SW480 (cell line): ENCODE measurements at regions not wholly inside any gene's neighbourhood (a gene's known extent, or its start where the extent isn't known, plus 50 kb on each side); places are given as distances from the start of the nearest gene placed in this dataset.

Source experiments
- DNase-seq: peaks from one replicate; pipeline ENCODE4 v3.0.0-alpha.2; 2016; ENCODE audit warnings: low spot score

DNA sequence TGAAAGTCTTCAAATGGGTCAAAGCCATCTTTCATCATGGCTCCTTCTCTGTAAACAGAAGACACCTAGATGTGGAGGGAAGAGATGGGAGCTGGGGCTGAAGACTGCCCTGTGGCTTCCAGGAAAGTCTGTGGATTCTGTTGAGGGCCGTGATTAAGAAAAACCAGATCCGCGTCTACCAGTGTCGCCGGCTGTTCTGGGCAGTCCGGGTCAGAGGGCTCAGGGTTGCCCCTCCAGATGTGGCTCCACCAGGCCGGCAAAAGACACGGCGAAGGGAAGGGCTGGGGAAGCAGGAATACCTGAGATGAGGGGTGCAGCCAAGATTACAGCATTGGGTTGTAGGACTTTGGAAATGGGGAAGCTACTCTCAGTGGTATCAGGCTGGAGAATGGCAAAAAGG lies 162.6 kb downstream of the RHOU start:
- no peak for DNase-seq

DNA sequence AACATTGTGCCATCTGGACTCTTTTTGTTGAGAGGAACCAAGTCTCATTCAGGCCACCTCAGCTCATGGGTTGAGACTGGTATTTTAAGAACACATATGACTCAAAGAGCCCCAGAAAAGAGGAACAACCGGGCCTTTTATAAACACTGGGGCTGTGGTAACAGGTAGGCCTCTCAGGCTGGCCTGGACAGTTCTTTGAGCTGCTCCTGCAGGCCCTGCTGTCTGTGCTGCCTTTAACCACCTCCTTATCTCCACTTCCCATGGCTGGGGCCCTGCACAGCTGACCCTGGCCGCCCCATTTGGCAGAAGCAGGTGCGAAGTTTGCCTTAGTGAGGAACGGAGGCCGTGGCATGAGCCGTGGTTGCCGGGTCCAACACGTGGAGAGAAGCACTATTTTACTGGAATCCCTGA lies 163.3 kb downstream of the RHOU start:
- no peak for DNase-seq

DNA sequence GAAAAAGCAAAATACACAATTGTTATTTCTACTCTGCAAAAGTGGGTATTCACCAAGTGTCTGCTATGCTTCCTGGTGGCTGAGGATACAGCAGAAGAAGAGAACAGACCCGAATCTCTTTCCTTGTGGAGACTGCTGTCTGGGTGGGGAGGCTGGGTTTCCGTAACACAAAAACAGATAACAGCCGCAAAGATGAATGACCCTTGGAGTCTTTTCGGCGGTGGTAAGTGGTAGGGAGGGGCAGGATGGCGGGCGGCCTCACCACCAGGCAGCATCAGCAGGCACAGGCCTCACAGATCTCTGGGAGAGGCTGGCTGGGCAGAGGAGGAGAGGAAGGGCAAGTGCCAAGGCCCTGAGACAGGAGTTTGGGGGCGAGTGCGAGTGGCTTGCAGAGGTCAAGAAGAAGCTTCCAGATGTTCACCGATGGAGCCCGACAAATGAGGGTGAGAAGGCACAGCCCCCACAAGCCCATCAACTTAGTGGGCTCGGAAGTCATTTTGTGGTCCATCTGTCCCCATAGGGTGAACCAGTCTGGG lies 164.2 kb downstream of the RHOU start:
- DNase-seq, result no peak

DNA sequence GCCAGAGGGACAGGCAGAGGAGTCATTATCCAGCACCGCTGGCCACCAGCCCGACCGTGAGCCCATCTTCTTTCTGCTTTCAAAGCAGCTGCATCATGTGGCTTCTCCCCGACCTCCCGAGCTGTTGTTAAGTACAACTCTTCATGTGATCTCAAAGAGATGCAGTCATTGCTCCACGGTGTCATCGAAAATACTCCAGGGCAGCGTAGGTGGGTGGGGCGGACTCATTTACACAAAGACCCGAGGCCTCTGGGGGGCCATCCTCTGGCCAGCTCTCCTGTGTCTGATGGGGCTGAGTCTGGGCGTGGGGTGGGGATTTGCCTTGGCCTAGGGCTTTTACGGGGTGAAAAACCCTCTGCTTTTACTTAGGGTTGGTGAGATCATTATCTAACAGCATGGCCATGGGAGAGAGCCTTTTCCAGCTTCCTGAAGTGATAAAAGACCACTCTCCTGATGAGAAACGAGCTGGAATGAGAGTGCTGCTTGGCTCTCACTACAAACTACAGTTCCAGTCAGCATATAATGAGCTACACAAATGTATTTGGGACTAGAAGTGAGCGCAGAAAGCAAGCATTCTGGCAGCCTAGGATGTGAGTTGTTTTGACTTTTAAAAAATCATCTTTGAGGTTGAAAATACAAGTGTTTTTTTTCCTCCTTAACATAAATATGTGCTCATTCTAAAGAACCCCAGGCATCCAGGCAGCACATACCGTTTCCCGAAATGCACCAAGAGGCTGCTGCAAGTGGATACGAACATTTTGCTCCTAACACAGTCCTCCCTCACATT lies 165.0 kb downstream of the RHOU start:
- DNase-seq, result no peak

DNA sequence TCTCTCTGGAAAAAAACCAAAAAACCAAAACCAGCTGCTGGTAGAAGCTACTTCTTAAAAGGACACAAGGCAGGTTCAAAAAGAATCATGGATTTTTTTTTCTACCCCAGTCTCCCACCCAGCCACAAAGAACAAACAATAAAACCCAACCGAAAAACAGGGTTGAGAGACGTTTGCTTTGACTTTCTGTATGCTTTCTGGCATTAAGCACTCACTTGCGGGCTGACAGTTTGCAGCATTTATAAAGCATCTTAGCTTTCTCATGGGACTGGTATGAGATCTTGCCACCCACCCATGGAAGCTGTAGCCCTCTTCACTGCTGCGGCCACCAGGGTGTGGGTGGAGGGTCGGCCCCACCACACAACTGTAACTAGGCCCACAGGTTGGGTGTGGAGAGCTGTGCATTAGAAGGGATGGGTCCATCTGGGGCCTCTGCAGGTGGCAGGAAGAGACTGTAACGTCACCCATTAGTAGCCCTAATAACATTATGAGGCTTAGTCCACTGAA lies 165.7 kb downstream of the RHOU start:
- DNase-seq, result no peak

DNA sequence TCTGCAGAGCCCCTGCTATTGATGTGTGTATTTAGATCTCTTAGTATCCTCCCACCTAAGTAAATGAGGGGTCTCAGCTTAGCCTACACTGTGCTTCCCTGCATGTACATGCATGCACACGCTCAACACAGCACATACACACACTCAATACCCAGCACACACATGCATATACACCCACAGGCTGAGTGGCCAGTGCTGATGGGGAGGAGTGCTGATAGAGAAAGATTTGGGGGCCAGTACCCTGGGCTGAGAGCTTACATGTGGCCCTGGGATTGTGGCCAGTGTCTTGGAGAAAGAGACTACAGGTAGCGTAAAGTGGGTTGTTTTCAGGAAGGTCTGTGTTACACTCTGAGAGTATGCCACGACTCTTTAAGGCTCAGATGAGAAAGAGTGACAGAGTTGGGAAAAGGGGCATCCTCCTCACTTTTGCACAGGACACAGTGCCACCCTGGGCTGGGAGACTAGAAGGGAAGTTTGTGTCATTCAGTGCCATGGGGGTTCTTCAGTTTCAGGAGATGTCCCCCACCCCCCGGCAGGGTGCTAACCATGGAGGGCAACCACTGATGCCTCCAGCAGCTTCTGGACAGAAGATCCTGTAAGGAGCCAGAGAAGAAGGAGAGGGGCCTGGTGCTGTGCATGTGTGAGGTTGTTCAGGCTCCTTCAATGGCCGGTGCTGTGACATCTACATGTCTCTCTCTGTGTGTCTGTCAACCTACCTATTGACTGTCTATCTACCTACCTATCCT lies 166.8 kb downstream of the RHOU start:
- no peak for DNase-seq

DNA sequence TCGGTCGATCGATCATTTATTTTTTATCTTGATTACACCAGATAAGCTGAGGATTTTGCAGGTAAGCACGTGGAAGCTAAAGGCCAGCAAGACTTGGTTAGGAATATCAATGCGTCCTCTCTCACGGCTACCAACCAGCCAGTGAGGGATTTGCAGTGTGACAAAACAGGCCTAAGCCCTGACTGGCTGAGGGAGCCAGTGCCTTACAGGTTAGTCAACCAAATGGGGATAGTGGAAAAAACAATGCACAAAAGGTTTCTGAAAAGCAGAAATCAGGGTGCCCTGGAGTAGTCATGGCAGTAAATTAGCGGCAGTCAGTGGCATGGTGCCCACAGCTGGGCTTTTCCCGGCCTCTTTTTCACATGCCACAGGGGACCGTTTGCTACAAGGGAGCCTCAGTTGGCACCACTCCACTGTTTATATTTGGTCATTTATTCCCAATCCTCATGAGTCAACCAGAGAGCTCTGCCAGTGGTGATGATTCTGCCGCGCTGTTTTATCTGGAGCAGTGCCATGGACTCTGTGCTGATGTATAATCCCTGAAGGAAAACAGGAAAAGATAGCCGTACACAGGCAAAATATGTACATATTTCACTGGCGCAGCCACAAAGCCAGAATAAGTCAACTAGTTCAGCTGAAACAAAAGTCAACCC lies 167.6 kb downstream of the RHOU start:
- DNase-seq, result no peak

DNA sequence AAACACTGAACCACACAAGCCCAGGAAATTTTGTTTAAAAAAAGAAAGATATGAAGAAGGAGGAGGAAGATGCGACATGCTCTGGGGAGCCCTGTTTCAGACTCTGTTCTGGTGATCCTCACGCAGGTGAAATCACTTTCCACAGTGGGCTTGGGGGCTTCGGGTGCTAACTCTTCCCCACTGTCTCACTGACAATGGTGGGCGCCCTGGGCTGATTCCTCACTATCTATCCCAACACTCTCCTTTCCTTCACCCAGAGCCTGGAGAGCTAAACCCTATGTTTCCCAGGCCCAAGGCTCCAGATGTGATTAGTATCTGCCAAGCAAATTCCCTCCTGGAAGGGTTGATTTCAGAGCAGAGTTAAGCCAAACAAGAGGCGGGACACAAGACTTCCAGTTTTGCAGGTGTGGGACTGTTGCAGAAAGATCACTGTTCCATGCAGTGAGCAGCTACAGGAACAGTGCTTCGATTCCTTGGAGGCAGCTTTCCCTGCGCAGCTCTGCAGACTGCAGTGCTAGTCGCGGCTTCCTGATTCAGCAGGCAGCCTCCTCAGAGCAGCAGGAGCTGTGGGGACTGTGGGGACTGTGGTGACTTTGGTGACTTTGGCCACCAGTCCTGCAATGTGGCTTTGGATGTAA lies 168.3 kb downstream of the RHOU start:
- DNase-seq, result no peak

DNA sequence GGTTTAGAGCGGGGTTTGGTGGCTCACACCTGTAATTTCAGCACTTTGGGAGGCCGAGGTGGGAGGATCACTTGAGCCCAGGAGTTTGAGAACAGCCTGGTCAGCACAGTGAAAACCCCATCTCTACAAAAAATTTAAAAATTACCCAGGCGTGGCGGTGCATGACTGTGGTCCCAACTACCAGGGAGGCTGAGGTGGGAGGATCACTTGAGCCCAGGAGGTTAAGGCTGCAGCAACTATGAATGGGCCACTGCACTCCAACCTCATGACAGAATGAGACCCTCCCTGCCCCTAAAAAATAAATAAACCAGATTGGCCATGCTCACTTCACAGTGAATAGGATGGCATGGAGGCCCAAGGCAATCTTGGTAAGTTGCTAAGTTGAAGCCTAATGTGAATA lies 168.9 kb downstream of the RHOU start:
- DNase-seq, result no peak

DNA sequence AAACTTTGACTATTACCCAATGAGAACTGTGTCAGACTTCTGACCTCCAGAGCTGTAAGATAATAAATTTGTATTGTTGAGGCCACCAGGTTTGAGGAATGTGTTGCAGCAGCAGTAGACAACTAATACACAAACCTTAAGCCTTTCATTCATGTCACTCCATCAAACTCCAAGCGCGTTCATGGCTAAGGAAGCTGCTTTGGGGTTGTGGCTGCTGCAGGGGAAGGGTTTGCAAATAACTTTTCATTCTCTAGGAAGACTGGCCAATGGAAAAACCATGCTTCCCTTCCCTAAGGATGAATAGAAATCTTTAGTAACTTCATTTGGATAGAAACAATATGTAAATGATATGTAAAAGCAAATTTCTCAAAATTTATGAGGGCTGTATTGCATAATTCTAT lies 170.4 kb downstream of the RHOU start:
- DNase-seq, result no peak

DNA sequence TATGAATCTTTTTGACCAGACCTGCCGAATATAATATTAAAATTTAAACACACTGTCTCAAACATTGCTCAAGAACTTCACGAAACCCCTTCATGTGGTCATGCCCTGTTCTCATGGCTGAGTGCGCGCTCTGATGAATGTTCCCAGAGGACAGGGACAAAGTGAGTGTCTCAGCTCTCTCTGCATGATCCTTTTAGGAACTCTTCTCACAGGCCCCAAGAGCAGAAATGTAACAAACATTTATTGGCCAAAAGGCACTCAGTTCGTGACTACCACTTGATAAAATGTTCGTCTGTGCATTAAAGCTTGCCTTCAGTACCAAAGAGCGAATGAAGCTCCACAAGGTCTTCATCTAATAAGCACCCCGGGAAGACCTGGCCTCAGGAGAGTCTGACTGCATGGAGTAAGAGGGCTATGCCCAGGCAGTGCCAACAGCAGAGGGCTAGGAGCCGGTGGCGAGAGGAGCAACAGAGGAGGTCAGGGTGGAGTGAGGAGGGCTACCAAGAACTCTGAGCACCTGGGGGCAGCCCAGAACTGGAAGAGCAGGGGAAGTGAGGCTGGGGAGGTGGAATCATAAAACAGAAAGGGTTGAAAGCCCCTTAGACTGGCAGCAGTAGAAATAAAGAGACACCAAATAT lies 171.1 kb downstream of the RHOU start:
- DNase-seq, result no peak

DNA sequence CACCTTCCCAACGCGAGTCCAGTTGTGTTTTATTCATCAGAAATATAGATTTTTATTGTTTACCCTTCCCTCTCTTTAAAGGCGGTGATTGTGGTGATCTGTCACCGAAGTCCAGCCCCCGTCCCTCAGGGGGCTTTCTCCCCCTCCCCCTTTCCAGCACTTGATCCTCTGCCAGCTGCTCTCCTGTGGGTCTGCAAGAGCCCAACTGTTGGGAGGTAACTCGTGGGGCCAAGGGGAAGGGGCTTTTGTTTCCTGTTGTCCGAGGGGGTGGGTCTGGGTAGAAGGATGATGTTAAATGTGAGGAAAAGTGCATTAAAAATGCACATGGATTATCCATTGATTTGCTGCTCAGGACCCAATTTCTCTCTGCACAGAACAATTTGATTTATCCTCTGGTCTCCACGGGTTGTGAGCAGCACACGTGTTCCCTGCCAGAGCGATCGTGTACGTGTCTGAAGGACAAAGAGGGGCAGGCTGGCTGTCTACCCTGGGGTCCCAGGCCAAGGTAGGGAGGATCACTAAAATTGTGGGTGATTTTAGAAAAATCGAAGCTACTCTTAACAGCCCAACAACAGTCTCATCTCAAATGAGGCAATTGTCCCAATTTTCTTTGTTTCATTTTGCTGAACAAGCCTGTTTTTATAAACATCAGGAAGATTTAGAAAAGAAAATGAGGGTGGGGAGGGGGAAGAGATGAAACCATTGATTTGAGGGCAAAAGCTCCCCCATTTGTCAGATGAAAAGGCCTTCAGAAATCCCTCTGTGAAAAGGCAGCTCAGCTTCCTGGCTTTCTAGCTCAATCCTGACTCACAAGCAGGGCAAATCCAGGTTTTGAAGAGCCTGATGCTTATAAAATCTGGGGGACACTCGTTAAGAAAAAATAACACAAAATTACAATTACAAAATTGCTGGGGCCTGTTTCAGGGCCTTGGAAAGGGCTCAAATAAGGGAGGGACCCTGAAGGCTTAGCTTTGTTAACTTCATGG lies 176.2 kb downstream of the RHOU start:
- DNase-seq, result no peak

DNA sequence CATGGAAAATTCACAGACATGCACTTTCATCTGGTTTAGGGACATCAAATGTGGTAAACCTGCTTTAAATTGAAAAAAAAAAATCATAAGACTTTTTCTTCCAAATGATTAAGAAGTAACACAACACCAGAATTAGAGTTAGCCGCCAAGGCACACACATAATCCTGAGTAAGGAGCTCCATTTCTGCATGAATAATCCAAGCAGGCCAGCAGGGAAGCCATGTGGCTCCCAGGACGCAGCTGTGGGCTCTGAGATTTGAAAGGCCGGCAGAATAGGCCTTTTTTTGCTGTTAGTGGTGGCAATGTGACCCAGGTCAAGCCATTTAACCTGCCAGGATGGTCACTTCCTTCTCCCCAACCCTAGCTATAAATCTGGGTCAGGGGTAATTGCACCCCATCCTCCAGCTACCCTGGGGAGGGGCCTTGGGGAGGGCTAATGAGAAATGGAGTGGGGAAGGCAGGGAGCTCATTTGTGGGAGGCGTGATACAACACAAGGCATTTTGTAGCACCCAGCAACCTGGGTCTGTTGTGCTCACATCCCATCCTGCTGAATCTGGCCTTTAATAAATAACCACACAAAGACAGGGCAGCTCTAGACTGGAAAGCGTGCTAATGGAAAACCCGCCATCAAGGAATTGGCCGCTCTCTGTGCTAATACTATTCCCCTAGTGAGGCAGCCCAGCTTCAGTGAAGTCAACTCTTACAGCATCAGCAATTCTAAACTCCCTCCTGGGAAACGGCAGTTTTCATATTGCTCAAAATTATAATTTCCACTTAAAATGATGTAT lies 178.5 kb downstream of the RHOU start:
- DNase-seq, result no peak

DNA sequence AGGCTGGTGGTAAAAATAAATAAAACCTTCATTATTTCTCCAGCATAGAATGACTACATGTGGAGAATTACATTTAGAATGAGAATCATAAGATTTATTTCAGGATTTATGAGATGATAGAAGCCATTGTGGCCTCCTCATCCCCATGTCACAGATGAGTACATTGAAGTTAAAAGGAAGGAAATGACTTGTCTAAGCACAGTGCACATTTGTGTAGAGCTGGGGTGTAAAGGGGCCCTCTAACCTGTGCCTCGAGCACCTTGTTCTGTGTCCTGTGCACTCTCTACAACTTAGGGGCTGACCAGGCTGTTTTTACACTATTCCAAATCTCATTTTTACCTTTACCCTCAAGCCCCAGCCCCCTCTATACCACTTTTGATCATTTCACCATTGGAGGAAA lies 179.4 kb downstream of the RHOU start:
- DNase-seq, result no peak

DNA sequence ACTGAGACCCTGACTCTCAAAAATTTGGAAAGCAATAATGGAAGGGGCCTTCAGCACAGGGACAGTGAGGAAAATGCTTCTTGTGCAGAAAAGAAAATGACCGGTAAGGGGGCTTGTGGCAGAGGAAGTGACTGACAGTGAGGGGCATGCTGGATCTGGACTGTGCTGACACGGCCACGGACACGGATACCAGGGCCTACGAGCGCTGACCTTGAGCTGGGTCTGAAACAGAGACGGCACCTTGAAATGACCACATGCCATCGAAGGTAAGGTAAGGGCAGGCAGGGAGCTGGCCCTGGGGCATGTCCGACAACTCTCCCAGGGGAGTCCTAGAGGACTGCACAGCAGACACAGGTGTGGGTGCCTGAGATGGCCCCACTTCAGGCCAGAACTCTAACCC lies 182.1 kb downstream of the RHOU start:
- DNase-seq, result no peak

DNA sequence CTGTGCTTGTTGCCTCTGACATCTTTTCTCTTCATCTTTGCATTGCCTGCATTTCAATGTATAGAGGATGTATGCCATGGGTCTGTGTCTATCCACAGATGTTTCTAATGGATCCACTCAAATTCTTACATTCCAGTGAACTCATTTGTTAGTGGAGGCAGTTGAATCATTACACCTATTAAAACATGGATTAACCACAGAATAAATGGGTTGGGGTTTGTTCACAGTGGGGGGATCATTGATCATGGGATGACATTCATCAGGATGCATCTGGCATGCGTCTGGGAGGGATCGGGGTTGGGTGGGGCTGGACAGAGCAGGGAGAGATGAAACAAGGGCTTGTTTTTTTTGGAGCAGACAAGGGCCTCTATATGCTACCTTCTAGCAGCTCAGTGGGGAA lies 182.5 kb downstream of the RHOU start:
- no peak for DNase-seq

DNA sequence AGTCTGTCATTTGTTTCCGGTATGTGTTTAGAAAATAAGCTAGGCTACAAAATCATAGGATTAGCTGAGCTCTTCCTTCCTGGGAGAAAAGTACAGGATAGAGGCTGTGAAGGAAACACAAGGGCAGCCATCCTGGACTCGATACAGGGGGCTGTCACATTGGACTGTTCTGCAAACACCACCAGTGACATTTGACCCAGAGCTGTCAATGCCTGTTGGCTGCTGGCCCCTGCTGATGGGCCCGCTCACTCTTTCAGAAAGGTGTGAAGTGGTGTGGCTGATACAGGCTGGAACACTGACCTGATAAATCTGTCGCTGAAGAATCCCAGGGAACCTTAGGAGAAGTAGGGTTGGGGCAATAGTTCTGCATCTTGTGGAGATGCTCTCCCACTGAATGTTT lies 183.1 kb downstream of the RHOU start:
- DNase-seq, result no peak

DNA sequence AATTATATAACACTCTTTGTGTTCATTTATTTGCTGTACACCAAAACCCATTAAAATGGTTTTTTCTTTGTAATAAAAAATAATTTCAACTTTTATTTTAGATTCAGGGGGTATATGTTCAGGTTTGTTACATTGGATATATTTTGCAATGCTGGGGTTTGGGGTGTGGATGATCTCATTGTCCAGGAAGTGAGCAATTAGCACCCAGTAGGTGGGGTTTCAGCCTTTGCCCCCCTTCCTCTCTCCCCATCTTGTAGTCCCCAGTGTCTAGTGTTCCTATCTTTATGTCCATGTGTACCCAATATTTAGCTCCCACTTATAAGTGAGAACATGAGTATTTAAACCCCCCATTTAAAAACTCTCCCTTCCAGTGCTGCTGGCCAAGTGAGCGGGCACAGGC lies 184.6 kb downstream of the RHOU start:
- no peak for DNase-seq

DNA sequence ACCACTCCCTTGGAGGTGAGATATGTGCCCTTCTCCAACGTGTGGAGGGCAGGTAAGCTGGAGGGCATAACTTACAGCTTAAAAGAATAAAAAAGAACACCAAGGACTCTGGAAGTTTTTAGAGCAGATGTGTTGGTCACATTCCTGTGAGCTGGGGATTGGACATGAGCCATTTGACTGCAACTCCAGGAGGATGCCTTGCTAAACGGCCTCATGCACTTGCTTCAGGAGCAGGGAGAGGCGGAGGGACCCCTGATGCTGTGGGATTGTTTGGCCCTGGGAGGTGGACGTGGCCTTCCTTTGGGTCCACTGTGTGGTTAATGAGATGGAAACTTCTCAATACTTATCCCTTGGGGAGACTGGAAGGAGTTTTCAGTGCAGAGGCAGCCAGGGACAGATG lies 185.6 kb downstream of the RHOU start:
- no peak for DNase-seq

DNA sequence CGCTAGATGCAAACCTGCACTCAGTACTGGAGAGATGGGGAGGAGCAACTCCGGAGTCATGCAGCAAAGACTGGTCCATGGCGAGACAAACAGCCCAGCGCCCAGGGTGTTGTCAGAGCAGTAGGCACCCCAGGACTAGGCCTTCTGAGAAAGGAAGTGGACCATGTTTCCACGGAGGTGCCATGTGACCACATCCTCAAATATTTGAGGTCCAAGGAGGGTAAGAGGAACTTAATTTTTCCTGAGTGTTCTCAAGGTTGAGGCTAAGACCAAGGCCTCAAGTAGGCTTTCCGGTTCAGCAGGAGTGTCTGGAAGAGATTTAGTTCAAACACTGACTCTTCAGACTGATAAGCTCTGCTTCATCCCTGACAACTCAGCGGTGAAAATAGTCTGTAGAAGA lies 186.2 kb downstream of the RHOU start:
- DNase-seq, result no peak
